ENCODE measurements at regions not wholly inside any gene's neighbourhood (a gene's known extent, or its start where the extent isn't known, plus 50 kb on each side); places are given as distances from the start of the nearest gene placed in this dataset.

DNA sequence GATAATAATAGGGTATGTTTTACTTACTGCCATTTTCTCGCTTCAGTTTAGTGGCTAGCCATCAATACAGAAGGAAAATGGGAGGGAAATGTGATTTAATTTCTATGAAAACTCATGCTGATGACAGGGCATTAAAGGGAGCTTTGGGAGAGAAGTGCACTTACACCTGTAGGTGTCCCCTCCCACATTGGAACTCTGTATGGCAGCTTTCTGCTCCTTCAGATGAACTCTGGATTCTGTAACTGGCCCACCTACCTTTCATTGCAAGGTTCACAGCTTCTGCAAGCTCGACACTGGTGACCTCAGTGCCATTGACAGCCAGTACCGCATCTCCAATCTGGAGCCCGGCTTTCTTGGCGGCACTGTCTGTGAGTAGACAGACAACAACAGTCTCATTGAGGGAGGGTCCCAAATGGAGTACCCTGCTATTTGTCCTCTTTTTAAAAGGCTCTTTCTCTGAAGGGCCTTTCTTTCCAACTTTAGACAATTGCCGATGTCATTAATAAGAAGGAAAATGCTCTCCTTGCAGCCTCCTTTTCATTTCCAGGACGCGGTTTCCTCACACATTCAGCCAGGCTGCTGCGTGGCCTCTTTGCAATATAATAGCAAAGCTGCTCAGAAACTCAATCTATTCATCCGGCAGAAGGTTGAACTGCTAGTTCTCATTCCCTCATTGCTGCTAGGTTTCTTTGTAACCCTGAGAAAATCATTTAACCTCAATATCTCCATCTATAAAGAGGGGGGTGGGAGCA lies 63.6 kb downstream of the NUDT12 start:
- TF ChIP-seq, protein P1, sequence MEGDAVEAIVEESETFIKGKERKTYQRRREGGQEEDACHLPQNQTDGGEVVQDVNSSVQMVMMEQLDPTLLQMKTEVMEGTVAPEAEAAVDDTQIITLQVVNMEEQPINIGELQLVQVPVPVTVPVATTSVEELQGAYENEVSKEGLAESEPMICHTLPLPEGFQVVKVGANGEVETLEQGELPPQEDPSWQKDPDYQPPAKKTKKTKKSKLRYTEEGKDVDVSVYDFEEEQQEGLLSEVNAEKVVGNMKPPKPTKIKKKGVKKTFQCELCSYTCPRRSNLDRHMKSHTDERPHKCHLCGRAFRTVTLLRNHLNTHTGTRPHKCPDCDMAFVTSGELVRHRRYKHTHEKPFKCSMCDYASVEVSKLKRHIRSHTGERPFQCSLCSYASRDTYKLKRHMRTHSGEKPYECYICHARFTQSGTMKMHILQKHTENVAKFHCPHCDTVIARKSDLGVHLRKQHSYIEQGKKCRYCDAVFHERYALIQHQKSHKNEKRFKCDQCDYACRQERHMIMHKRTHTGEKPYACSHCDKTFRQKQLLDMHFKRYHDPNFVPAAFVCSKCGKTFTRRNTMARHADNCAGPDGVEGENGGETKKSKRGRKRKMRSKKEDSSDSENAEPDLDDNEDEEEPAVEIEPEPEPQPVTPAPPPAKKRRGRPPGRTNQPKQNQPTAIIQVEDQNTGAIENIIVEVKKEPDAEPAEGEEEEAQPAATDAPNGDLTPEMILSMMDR (IDR thresholded peaks at IDR 0.05; ENCODE audit: insufficient read depth in 1 of 2, low read depth in 1 of 2, low read length in 1 of 2, severe bottlenecking in 1 of 2, unreplicated experiment in 1 of 2): no peak
- Histone ChIP-seq H3K36me3 (ENCODE audit: control insufficient read depth, insufficient read depth, low read length) (no peaks in the 10 kb centered on the region), H3K9me3 (no peaks in the 10 kb centered on the region), H3K4me1 (no peaks in the 10 kb centered on the region), H3K4me3 (ENCODE audit: low read depth, low read length) (no peak overlapping the region), H3K27me3 (replicated peaks; ENCODE audit: control insufficient read depth, insufficient read depth, low read length) (no peaks in the 10 kb centered on the region)
- Mint-ChIP-seq H3K4me1 (ENCODE audit: low read depth, unreplicated experiment) (no peaks in the 10 kb centered on the region), H3K9me3 (ENCODE audit: unreplicated experiment) (no peaks in the 10 kb centered on the region), H3K27me3 (ENCODE audit: insufficient read depth, unreplicated experiment) (no peaks in the 10 kb centered on the region), H3K36me3 (ENCODE audit: insufficient read depth, unreplicated experiment) (no peaks in the 10 kb centered on the region), H3K27ac (ENCODE audit: unreplicated experiment) (no peak overlapping the region), H3K4me3 (ENCODE audit: unreplicated experiment) (no peak overlapping the region)
- DNase-seq: no peak
- no TSS peak for BruUV-seq (replicated peaks)
- intact Hi-C loops (cut with micrococcal nuclease; ENCODE audit: unreplicated experiment): no loop called here
- ChIA-PET POLR2A (no interaction called here), CTCF (interaction anchor here (0.8 kb wide), 1 partner anchor 21 kb away, joined by 3 read pairs; no protein-coding TSS in a partner anchor)

DNA sequence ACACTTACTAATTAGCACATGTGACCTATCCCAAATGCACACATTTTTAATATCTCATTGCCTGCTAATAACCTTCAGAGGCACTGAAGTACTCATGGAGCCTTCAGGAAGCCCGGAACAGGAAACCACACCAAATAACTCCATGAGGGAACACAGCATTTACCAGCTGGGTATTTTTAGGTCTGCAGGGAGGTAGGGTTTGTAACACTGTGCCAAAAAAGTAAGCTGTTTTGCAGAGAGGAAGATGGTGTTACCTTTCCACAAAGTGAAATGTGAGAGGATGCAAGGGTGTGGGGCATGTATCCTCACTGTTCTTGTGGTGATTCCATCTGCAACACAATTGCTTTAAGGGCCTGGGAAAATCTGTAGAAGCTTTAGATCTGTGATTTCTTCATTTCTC lies 64.4 kb downstream of the NUDT12 start:
- Histone ChIP-seq H3K36me3 (ENCODE audit: control insufficient read depth, insufficient read depth, low read length) (no peaks in the 10 kb centered on the region), H3K9me3 (no peaks in the 10 kb centered on the region), H3K4me1 (no peaks in the 10 kb centered on the region), H3K27me3 (replicated peaks; ENCODE audit: control insufficient read depth, insufficient read depth, low read length) (no peaks in the 10 kb centered on the region), H3K4me3 (ENCODE audit: low read depth, low read length) (no peak overlapping the region)
- Mint-ChIP-seq H3K27ac (ENCODE audit: unreplicated experiment) (no peak overlapping the region), H3K36me3 (ENCODE audit: insufficient read depth, unreplicated experiment) (no peaks in the 10 kb centered on the region), H3K27me3 (ENCODE audit: insufficient read depth, unreplicated experiment) (no peaks in the 10 kb centered on the region), H3K9me3 (ENCODE audit: unreplicated experiment) (no peaks in the 10 kb centered on the region), H3K4me3 (ENCODE audit: unreplicated experiment) (no peak overlapping the region), H3K4me1 (ENCODE audit: low read depth, unreplicated experiment) (no peaks in the 10 kb centered on the region)
- ChIA-PET POLR2A (no interaction called here), CTCF (interaction anchor here (0.8 kb wide), 1 partner anchor 21 kb away, joined by 3 read pairs; no protein-coding TSS in a partner anchor)
- no peak for DNase-seq
- no TSS peak for BruUV-seq (replicated peaks)
- intact Hi-C loops (cut with micrococcal nuclease; ENCODE audit: unreplicated experiment): no loop called here
- TF ChIP-seq, protein P1 (IDR thresholded peaks at IDR 0.05; ENCODE audit: insufficient read depth in 1 of 2, low read depth in 1 of 2, low read length in 1 of 2, severe bottlenecking in 1 of 2, unreplicated experiment in 1 of 2): no peak

DNA sequence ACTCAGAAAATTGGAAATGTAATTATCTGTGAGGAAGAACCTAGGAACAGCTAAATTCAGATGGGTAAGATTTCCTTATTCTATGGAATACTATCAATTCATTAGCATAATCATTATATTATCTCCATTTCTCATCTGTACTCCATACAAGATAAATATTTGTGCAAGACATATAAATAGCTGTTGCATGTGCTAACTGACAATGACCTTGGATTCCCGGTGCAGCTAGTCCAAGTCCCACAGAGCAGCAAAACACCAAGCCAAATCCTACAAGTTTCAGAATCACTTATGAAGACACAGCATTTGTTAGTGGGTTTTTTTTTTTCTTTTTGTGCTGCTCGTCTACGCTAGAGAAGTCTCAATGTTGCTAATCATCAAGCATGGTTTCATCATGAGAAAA lies 64.8 kb downstream of the NUDT12 start:
- DNase-seq: no peak
- Mint-ChIP-seq H3K27me3 (ENCODE audit: insufficient read depth, unreplicated experiment) (no peaks in the 10 kb centered on the region), H3K4me1 (ENCODE audit: low read depth, unreplicated experiment) (no peaks in the 10 kb centered on the region), H3K27ac (ENCODE audit: unreplicated experiment) (no peak overlapping the region), H3K9me3 (ENCODE audit: unreplicated experiment) (no peaks in the 10 kb centered on the region), H3K4me3 (ENCODE audit: unreplicated experiment) (no peak overlapping the region), H3K36me3 (ENCODE audit: insufficient read depth, unreplicated experiment) (no peaks in the 10 kb centered on the region)
- ChIA-PET POLR2A (no interaction called here), CTCF (no interaction called here)
- TF ChIP-seq, protein P1 (IDR thresholded peaks at IDR 0.05; ENCODE audit: insufficient read depth in 1 of 2, low read depth in 1 of 2, low read length in 1 of 2, severe bottlenecking in 1 of 2, unreplicated experiment in 1 of 2): no peak
- BruUV-seq (replicated peaks): no TSS peak
- no peaks in the 10 kb centered on the region for H3K36me3 ChIP-seq (ENCODE audit: control insufficient read depth, insufficient read depth, low read length)
- H3K4me1 ChIP-seq: no peaks in the 10 kb centered on the region
- no peaks in the 10 kb centered on the region for H3K27me3 ChIP-seq (replicated peaks; ENCODE audit: control insufficient read depth, insufficient read depth, low read length)
- intact Hi-C loops (cut with micrococcal nuclease; ENCODE audit: unreplicated experiment): no loop called here
- H3K4me3 ChIP-seq (ENCODE audit: low read depth, low read length): no peak overlapping the region
- no peaks in the 10 kb centered on the region for H3K9me3 ChIP-seq

Measured in Caco-2 (cell line).